ENCODE measurements at regions not wholly inside any gene's neighbourhood (a gene's known extent, or its start where the extent isn't known, plus 50 kb on each side); places are given as distances from the start of the nearest gene placed in this dataset.
"Not testable (repeated sequence)": the region's sequence is repeated elsewhere in the genome, so short reads cannot be mapped to it uniquely, and the experiment has no call there.

GRCh38 chr11:70903229-70903628 lies 349.1 kb downstream of the SHANK2 start:
- H3K4me2 ChIP-seq (ENCODE audit: low read depth, low read length); H3K27ac ChIP-seq (ENCODE audit: extremely low read length, insufficient read depth, low read length); H3K9me3 ChIP-seq (ENCODE audit: low read length); H3K4me1 ChIP-seq (ENCODE audit: insufficient read depth, low read length); H2AFZ ChIP-seq (ENCODE audit: low read length); H3K9ac ChIP-seq (ENCODE audit: insufficient read depth, low read depth, low read length); ATAC-seq; H3K4me3 ChIP-seq (replicated peaks in 1 of 3; ENCODE audit: insufficient read depth in 1 of 3, low read depth in 2 of 3, low read length in 3 of 3); H3K27me3 ChIP-seq (ENCODE audit: control insufficient read depth in 1 of 2, insufficient read depth in 2 of 2, low read length in 2 of 2); CTCF ChIA-PET (ENCODE audit: low intra/inter-chr PET ratio, low total read pairs); DNase-seq (ENCODE audit: low spot score); POLR2A ChIA-PET; H3K79me2 ChIP-seq (ENCODE audit: insufficient read depth, low read length); BruUV-seq (replicated peaks); FAIRE-seq; in situ Hi-C loops (cut with HindIII; ENCODE audit: extremely low pct_ligation_motif_present, low pct_unique_long_range_greater_than_20kb); intact Hi-C loops (cut with micrococcal nuclease; ENCODE audit: unreplicated experiment): not testable (repeated sequence)
- Histone ChIP-seq H3K36me3 (replicated peaks in 1 of 2; ENCODE audit: control insufficient read depth in 1 of 2, insufficient read depth in 2 of 2, low read length in 2 of 2) (peaks cover 9 to 29% of the 10 kb centered on the region in 2 experiments; a peak in 4 of 5 replicates), H4K20me1 (ENCODE audit: insufficient read depth, low read length) (peaks cover 17% of the 10 kb centered on the region)
- WGBS (ENCODE audit: low lambda C conversion rate), result 97% methylated on average over 6 of the region's 8 CpGs

GRCh38 chr11:70906101-70906500 lies 346.3 kb downstream of the SHANK2 start:
- peaks cover 15 to 22% of the 10 kb centered on the region in 2 experiments; a peak in 4 of 5 replicates for H3K36me3 ChIP-seq (replicated peaks in 1 of 2; ENCODE audit: control insufficient read depth in 1 of 2, insufficient read depth in 2 of 2, low read length in 2 of 2)
- ChIA-PET CTCF (ENCODE audit: low intra/inter-chr PET ratio, low total read pairs) (no interaction called here), POLR2A (no interaction called here)
- FAIRE-seq, result no peak
- H3K27me3 ChIP-seq (ENCODE audit: control insufficient read depth in 1 of 2, insufficient read depth in 2 of 2, low read length in 2 of 2), result no peaks in the 10 kb centered on the region
- DNase-seq (ENCODE audit: low spot score), result no peak
- H2AFZ ChIP-seq (ENCODE audit: low read length), result no peak overlapping the region
- intact Hi-C loops (cut with micrococcal nuclease; ENCODE audit: unreplicated experiment), result no loop called here
- H3K4me1 ChIP-seq (ENCODE audit: insufficient read depth, low read length), result no peaks in the 10 kb centered on the region
- no peaks in the 10 kb centered on the region for H3K9me3 ChIP-seq (ENCODE audit: low read length)
- no peak overlapping the region for H3K4me2 ChIP-seq (ENCODE audit: low read depth, low read length)
- no TSS peak for BruUV-seq (replicated peaks)
- no peaks in the 10 kb centered on the region for H3K79me2 ChIP-seq (ENCODE audit: insufficient read depth, low read length)
- H3K4me3 ChIP-seq (replicated peaks in 1 of 3; ENCODE audit: insufficient read depth in 1 of 3, low read depth in 2 of 3, low read length in 3 of 3), result no peak overlapping the region
- in situ Hi-C loops (cut with HindIII; ENCODE audit: extremely low pct_ligation_motif_present, low pct_unique_long_range_greater_than_20kb), result no loop called here
- no peak overlapping the region for H3K27ac ChIP-seq (ENCODE audit: extremely low read length, insufficient read depth, low read length)
- H4K20me1 ChIP-seq (ENCODE audit: insufficient read depth, low read length), result peaks cover 17% of the 10 kb centered on the region
- H3K9ac ChIP-seq (ENCODE audit: insufficient read depth, low read depth, low read length), result no peak overlapping the region
- 98% methylated on average over 6 of the region's 12 CpGs for WGBS (ENCODE audit: low lambda C conversion rate)
- ATAC-seq, result no peak
- TF ChIP-seq ZNF670 (CRISPR knock-in tag; IDR thresholded peaks at IDR 0.05; ENCODE audit: borderline replicate concordance) (no peak), ZFAT (CRISPR knock-in tag; conservative IDR thresholded peaks at IDR 0.05) (no peak), CAMTA2 (CRISPR knock-in tag; IDR thresholded peaks at IDR 0.05; ENCODE audit: borderline replicate concordance) (no peak), NBN (conservative IDR thresholded peaks at IDR 0.05) (no peak), ZNF503 (CRISPR knock-in tag; IDR thresholded peaks at IDR 0.05) (no peak), ZNF329 (CRISPR knock-in tag; IDR thresholded peaks at IDR 0.05; ENCODE audit: low read depth) (no peak), TRIM24 (CRISPR knock-in tag; IDR thresholded peaks at IDR 0.05) (no peak), AGO1 (IDR thresholded peaks at IDR 0.05; ENCODE audit: low read depth, low read length, poor library complexity, severe bottlenecking) (no peak), KLF15 (CRISPR knock-in tag; IDR thresholded peaks at IDR 0.05; ENCODE audit: borderline replicate concordance) (no peak), LCORL (IDR thresholded peaks at IDR 0.05) (no peak), LCORL (CRISPR knock-in tag; IDR thresholded peaks at IDR 0.05) (no peak), TAF15 (IDR thresholded peaks at IDR 0.05; ENCODE audit: low read depth, low read length, poor library complexity, severe bottlenecking) (no peak)
- TF ChIP-seq, protein P1, sequence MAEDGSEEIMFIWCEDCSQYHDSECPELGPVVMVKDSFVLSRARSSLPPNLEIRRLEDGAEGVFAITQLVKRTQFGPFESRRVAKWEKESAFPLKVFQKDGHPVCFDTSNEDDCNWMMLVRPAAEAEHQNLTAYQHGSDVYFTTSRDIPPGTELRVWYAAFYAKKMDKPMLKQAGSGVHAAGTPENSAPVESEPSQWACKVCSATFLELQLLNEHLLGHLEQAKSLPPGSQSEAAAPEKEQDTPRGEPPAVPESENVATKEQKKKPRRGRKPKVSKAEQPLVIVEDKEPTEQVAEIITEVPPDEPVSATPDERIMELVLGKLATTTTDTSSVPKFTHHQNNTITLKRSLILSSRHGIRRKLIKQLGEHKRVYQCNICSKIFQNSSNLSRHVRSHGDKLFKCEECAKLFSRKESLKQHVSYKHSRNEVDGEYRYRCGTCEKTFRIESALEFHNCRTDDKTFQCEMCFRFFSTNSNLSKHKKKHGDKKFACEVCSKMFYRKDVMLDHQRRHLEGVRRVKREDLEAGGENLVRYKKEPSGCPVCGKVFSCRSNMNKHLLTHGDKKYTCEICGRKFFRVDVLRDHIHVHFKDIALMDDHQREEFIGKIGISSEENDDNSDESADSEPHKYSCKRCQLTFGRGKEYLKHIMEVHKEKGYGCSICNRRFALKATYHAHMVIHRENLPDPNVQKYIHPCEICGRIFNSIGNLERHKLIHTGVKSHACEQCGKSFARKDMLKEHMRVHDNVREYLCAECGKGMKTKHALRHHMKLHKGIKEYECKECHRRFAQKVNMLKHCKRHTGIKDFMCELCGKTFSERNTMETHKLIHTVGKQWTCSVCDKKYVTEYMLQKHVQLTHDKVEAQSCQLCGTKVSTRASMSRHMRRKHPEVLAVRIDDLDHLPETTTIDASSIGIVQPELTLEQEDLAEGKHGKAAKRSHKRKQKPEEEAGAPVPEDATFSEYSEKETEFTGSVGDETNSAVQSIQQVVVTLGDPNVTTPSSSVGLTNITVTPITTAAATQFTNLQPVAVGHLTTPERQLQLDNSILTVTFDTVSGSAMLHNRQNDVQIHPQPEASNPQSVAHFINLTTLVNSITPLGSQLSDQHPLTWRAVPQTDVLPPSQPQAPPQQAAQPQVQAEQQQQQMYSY (CRISPR knock-in tag; IDR thresholded peaks at IDR 0.05), result no peak
